ENCODE measurements at regions not wholly inside any gene's neighbourhood (a gene's known extent, or its start where the extent isn't known, plus 50 kb on each side); places are given as distances from the start of the nearest gene placed in this dataset.

GRCh38 chr2:59150217-59150849 is 909.2 kb upstream of the FANCL start:
- Histone ChIP-seq H3K27me3 (ENCODE audit: insufficient read depth, low read length) (no peaks in the 10 kb centered on the region), H3K79me2 (ENCODE audit: insufficient read depth, low read length) (no peaks in the 10 kb centered on the region), H2AFZ (ENCODE audit: low read length) (no peak overlapping the region), H3K4me2 (ENCODE audit: low read length) (no peak overlapping the region), H3K9me3 (ENCODE audit: low read length) (no peaks in the 10 kb centered on the region), H3K27ac (ENCODE audit: low read depth, low read length, poor library complexity, severe bottlenecking) (no peak overlapping the region), H3K4me3 (ENCODE audit: low read depth, low read length, poor library complexity, severe bottlenecking) (no peak overlapping the region), H3K9ac (ENCODE audit: low read length) (no peak overlapping the region), H3F3A (ENCODE audit: insufficient read depth, low read length) (no peaks in the 10 kb centered on the region), H4K20me1 (ENCODE audit: insufficient read depth, low read length) (no peaks in the 10 kb centered on the region), H3K4me1 (ENCODE audit: insufficient read depth, low read length, severe bottlenecking) (no peaks in the 10 kb centered on the region), H3K9me2 (ENCODE audit: low read depth, low read length) (no peaks in the 10 kb centered on the region), H3K36me3 (ENCODE audit: insufficient read depth, low read length) (no peaks in the 10 kb centered on the region)
- TF ChIP-seq CTCF (IDR thresholded peaks at IDR 0.05; ENCODE audit: low read length) = no peak
- no peak for TF ChIP-seq EZH2 (IDR thresholded peaks at IDR 0.05; ENCODE audit: borderline replicate concordance, low read length)

DNA sequence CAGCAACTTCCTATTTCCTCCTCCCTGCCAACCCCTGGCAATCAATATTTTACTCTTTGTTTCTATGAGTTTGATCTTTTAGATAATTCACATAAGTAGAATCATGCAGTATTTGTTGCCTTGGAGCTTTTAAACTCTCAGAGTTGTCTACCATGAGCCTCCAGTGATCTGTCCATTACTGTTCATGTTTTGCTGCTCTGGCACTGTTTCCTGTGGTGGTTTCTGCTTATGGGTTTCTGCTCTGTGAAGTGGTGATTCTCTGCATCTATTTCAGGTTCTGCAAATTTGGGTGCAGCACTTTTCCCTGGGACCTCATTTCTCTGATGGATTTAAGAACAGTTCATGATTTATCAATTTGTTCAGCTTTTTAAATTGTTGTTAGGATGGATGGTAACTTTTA is 908.1 kb upstream of the FANCL start:
- Histone ChIP-seq H3K9me2 (ENCODE audit: low read depth, low read length) (no peaks in the 10 kb centered on the region), H3K27me3 (ENCODE audit: insufficient read depth, low read length) (no peaks in the 10 kb centered on the region), H2AFZ (ENCODE audit: low read length) (no peak overlapping the region), H3K9me3 (ENCODE audit: low read length) (no peaks in the 10 kb centered on the region), H3K4me1 (ENCODE audit: insufficient read depth, low read length, severe bottlenecking) (no peaks in the 10 kb centered on the region), H3K4me3 (ENCODE audit: low read depth, low read length, poor library complexity, severe bottlenecking) (no peak overlapping the region), H3K79me2 (ENCODE audit: insufficient read depth, low read length) (no peaks in the 10 kb centered on the region), H3K9ac (ENCODE audit: low read length) (no peak overlapping the region), H4K20me1 (ENCODE audit: insufficient read depth, low read length) (no peaks in the 10 kb centered on the region), H3K4me2 (ENCODE audit: low read length) (no peak overlapping the region), H3F3A (ENCODE audit: insufficient read depth, low read length) (no peaks in the 10 kb centered on the region), H3K36me3 (ENCODE audit: insufficient read depth, low read length) (no peaks in the 10 kb centered on the region), H3K27ac (ENCODE audit: low read depth, low read length, poor library complexity, severe bottlenecking) (no peak overlapping the region)
- TF ChIP-seq EZH2 (IDR thresholded peaks at IDR 0.05; ENCODE audit: borderline replicate concordance, low read length) = no peak
- no peak for TF ChIP-seq CTCF (IDR thresholded peaks at IDR 0.05; ENCODE audit: low read length)

DNA sequence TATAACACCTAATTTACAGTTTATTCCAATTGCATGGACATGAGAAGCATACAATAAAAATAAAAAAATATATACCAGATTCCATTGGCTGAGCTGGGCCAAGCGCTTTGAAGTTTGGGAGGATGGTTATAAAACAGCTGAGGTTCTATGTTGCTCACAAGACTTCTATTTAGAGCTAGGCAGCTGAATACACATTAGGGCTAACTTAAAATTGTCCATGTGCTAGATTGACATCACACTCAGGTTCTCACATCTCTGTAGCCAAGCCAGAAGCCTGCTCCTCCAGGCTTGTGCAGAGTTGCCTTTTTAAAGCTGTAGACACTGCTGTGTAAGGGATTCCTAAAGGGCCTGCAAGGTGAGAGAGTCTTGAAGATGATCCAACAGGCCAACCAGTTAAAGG is 871.1 kb upstream of the FANCL start:
- H3K9ac ChIP-seq (ENCODE audit: low read length) = no peak overlapping the region

More for the DNA sequence above, 871.1 kb upstream of the FANCL start:
- Histone ChIP-seq H3K9me2 (ENCODE audit: low read depth, low read length) (no peaks in the 10 kb centered on the region), H4K20me1 (ENCODE audit: insufficient read depth, low read length) (no peaks in the 10 kb centered on the region), H3K36me3 (ENCODE audit: insufficient read depth, low read length) (no peaks in the 10 kb centered on the region), H3K79me2 (ENCODE audit: insufficient read depth, low read length) (no peaks in the 10 kb centered on the region), H3K4me1 (ENCODE audit: insufficient read depth, low read length, severe bottlenecking) (no peaks in the 10 kb centered on the region), H3K27me3 (ENCODE audit: insufficient read depth, low read length) (no peaks in the 10 kb centered on the region), H3K27ac (ENCODE audit: low read depth, low read length, poor library complexity, severe bottlenecking) (no peak overlapping the region), H2AFZ (ENCODE audit: low read length) (no peak overlapping the region), H3K9me3 (ENCODE audit: low read length) (no peaks in the 10 kb centered on the region), H3K4me3 (ENCODE audit: low read depth, low read length, poor library complexity, severe bottlenecking) (no peak overlapping the region), H3F3A (ENCODE audit: insufficient read depth, low read length) (no peaks in the 10 kb centered on the region), H3K4me2 (ENCODE audit: low read length) (no peak overlapping the region)
- TF ChIP-seq EZH2 (IDR thresholded peaks at IDR 0.05; ENCODE audit: borderline replicate concordance, low read length) = no peak
- TF ChIP-seq CTCF (IDR thresholded peaks at IDR 0.05; ENCODE audit: low read length) = no peak

Data from OCI-LY1 (cell line).